SJSA1 (cell line): ENCODE measurements at regions not wholly inside any gene's neighbourhood (a gene's known extent, or its start where the extent isn't known, plus 50 kb on each side); places are given as distances from the start of the nearest gene placed in this dataset.
"Not testable (repeated sequence)": the region's sequence is repeated elsewhere in the genome, so short reads cannot be mapped to it uniquely, and the experiment has no call there.

ENCODE experiments used
- DNase-seq, 2 experiments: peaks; one replicate each; pipeline ENCODE4 v3.0.0-alpha.2; 2015 to 2020; ENCODE audit warnings: low spot score in 2 of 2, low read depth in 1 of 2
- H3K27ac ChIP-seq: fragments of 250-450 bp; sonication (Bioruptor Pico); 2 replicates; pipeline ENCODE4 v1.5.1; 2020; ENCODE audit warnings: mild to moderate bottlenecking, moderate library complexity
- H3K27me3 ChIP-seq: fragments of 250-450 bp; sonication (Bioruptor Pico); replicated peaks from 2 replicates; pipeline ENCODE4 v1.5.1; 2020; ENCODE audit warnings: mild to moderate bottlenecking, moderate library complexity
- H3K36me3 ChIP-seq: fragments of 250-450 bp; sonication (Bioruptor Pico); 2 replicates; pipeline ENCODE4 v1.5.1; 2020; ENCODE audit warnings: mild to moderate bottlenecking
- H3K4me1 ChIP-seq: fragments of 250-450 bp; sonication (Bioruptor Pico); replicated peaks from 2 replicates; pipeline ENCODE4 v1.6.1; 2021; ENCODE audit warnings: mild to moderate bottlenecking
- H3K4me3 ChIP-seq: fragments of 250-450 bp; sonication (Bioruptor Pico); 2 replicates; pipeline ENCODE4 v1.5.1; 2020; ENCODE audit warnings: mild to moderate bottlenecking
- H3K9me3 ChIP-seq: fragments of 250-450 bp; sonication (Bioruptor Pico); replicated peaks from 2 replicates; pipeline ENCODE4 v1.5.1; 2020; ENCODE audit warnings: mild to moderate bottlenecking

DNA sequence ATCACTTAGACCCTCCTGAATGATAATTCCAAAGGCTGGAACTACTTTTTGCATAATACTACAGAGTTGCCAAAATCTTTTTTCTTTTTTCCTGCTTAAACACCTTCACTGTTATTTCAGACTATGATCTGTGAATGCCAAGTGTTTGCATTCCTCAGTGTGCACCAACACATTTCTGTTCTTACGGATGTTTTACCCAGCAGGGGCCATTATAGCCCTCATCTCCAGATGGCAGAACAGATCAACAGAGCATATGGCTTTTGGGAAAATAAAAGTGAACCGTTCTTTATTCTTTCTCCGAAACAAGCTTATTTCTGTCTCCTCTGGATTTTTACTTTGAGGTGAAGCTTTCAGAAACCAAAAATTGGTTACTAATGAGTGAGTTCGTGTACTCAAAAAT is 1226.6 kb upstream of the FAM98A start:
- peaks cover 3% of the 10 kb centered on the region; the same call in 1 of the 2 replicates for H3K9me3 ChIP-seq
- H3K4me3 ChIP-seq = no peak overlapping the region
- H3K27me3 ChIP-seq = no peaks in the 10 kb centered on the region
- no peaks in the 10 kb centered on the region for H3K4me1 ChIP-seq
- H3K27ac ChIP-seq = no peak overlapping the region
- no peaks in the 10 kb centered on the region for H3K36me3 ChIP-seq
- DNase-seq = no peak

GRCh38 chr2:34822616-34823015 is 1223.5 kb upstream of the FAM98A start:
- Histone ChIP-seq H3K27me3 (no peaks in the 10 kb centered on the region), H3K4me3 (no peak overlapping the region), H3K9me3 (peaks cover 3% of the 10 kb centered on the region; the same call in 1 of the 2 replicates), H3K4me1 (no peaks in the 10 kb centered on the region), H3K36me3 (no peaks in the 10 kb centered on the region), H3K27ac (no peak overlapping the region)
- DNase-seq = no peak

- no peaks in the 10 kb centered on the region for H3K27me3 ChIP-seq
- H3K36me3 ChIP-seq = no peaks in the 10 kb centered on the region
- H3K4me1 ChIP-seq = no peaks in the 10 kb centered on the region
- H3K4me3 ChIP-seq = no peak overlapping the region
- no peak overlapping the region for H3K27ac ChIP-seq
- H3K9me3 ChIP-seq = no peaks in the 10 kb centered on the region
- DNase-seq = no peak
Observed at GRCh38 chr2:34815052-34815741, 1216.1 kb upstream of the FAM98A start.

DNA sequence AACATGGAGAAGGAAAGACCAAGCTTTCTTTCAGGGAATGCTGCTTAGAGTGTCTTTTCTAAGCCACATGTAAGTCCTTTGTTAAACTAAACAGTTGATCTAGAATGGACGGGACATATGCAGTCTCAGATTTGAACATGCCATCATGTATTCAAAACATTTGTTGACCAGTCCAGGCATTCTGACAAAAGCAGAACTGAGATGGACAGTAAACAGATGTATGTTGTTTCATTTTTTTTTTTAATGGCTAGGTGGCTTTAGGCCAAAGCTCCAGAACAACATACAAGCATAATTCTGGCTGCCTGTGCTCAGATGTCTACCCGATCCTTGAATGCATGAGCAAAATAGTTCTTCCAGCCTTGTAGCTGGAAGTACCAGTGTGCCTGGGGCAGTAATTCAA is 1211.4 kb upstream of the FAM98A start:
- no peaks in the 10 kb centered on the region for H3K27me3 ChIP-seq
- no peak for DNase-seq

GRCh38 chr2:34808426-34808825 is 1209.3 kb upstream of the FAM98A start:
- H3K27me3 ChIP-seq = no peaks in the 10 kb centered on the region
- no peaks in the 10 kb centered on the region for H3K36me3 ChIP-seq
- H3K9me3 ChIP-seq = no peaks in the 10 kb centered on the region
- no peak overlapping the region for H3K4me3 ChIP-seq
- H3K4me1 ChIP-seq = no peaks in the 10 kb centered on the region
- no peak for DNase-seq
- H3K27ac ChIP-seq = no peak overlapping the region

More for the DNA sequence above, 1211.4 kb upstream of the FAM98A start:
- H3K4me1 ChIP-seq = no peaks in the 10 kb centered on the region
- H3K36me3 ChIP-seq = no peaks in the 10 kb centered on the region
- no peak overlapping the region for H3K27ac ChIP-seq
- no peak overlapping the region for H3K4me3 ChIP-seq
- no peaks in the 10 kb centered on the region for H3K9me3 ChIP-seq

DNA sequence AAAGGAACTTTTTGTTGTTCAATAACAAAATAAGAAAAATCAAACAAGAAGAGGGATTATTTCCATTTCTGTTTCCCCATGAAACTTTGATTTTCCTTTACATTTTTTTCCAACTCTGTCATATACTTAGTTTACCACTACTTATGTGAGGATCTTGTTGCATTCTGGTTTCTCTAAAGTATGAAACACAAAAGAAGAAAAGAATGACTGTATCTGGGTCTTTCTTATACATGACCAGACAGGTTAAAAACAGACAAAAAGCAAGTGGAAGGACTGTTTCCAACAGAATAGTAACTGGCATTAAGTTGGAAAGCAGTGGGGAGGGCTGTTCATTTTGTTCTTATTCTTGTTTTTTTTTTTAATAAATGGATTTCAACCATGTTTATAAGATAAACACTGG is 1207.8 kb upstream of the FAM98A start:
- DNase-seq = no peak
- no peak overlapping the region for H3K4me3 ChIP-seq
- no peaks in the 10 kb centered on the region for H3K36me3 ChIP-seq
- H3K4me1 ChIP-seq = no peaks in the 10 kb centered on the region
- H3K27ac ChIP-seq = no peak overlapping the region
- H3K27me3 ChIP-seq = no peaks in the 10 kb centered on the region
- H3K9me3 ChIP-seq = no peaks in the 10 kb centered on the region

DNA sequence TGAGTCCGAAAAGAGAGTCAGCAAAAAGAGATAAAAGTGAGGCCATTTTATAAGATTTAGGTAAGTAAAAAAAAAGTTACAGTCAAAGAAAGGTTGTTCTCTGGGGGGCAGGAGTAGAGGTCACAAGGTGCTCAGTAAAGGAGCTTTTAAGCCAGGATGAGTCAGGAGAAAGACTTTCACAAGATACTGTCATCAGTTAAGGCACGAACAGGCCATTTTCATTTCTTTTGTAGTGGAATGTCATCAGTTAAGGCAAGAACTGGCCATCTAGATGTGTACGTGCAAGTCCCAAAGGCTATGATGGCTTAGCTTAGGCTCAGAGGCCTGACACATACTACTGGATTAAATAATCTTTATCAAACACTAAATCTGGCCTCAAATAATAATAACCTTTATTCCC is 1207.3 kb upstream of the FAM98A start:
- Histone ChIP-seq H3K27me3 (no peaks in the 10 kb centered on the region), H3K4me1 (no peaks in the 10 kb centered on the region), H3K9me3 (no peaks in the 10 kb centered on the region), H3K36me3 (no peaks in the 10 kb centered on the region), H3K4me3 (no peak overlapping the region), H3K27ac (no peak overlapping the region)
- DNase-seq = no peak

GRCh38 chr2:34799556-34799955 is 1200.5 kb upstream of the FAM98A start:
- Histone ChIP-seq H3K27ac (no peak overlapping the region), H3K4me3 (no peak overlapping the region), H3K36me3 (no peaks in the 10 kb centered on the region), H3K9me3 (no peaks in the 10 kb centered on the region; the same call in 1 of the 2 replicates), H3K27me3 (no peaks in the 10 kb centered on the region), H3K4me1 (no peaks in the 10 kb centered on the region)
- no peak for DNase-seq

DNA sequence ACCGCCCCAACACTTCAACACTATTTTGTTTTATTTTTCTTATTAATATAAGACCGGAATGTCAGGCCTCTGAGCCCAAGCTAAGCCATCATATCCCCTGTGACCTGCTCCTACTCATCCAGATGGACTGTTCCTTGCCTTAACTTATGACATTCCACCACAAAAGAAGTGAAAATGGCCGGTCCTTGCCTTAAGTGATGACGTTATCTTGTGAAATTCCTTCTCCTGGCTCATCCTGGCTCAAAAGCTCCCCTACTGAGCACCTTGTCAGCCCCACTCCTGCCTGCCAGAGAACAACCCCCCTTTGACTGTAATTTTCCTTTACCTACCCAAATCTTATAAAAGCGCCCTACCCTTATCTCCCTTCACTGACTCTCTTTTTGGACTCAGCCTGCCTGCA is 1196.5 kb upstream of the FAM98A start:
- not testable (repeated sequence) for H3K4me3 ChIP-seq, H3K9me3 ChIP-seq, H3K27ac ChIP-seq

GRCh38 chr2:34789169-34789568 is 1190.1 kb upstream of the FAM98A start:
- Histone ChIP-seq H3K4me3 (no peak overlapping the region), H3K4me1 (no peaks in the 10 kb centered on the region), H3K27me3 (no peaks in the 10 kb centered on the region), H3K9me3 (no peaks in the 10 kb centered on the region; the same call in 1 of the 2 replicates), H3K36me3 (no peaks in the 10 kb centered on the region), H3K27ac (no peak overlapping the region)
- DNase-seq = no peak

More for the DNA sequence above, 1196.5 kb upstream of the FAM98A start:
- H3K4me1 ChIP-seq, H3K36me3 ChIP-seq, DNase-seq, H3K27me3 ChIP-seq: not testable (repeated sequence)

DNA sequence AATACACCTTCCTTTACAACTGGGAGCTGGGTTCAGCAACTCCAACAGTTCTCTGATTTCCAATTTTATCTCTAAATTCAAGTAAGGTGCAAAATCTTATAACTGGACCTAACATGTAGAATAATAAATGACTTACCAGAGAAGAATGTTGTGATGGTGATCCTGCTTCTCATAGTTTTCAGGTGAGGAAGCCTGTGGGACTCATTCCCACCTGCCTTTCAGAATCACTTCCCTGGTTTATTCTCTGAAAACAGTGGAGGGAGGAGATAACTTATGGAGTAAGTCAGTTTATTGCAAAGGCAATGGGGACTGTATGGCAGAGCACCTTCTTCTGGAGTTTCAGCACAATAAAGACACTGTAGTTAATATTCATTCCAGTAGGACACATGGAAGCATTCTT is 1188.2 kb upstream of the FAM98A start:
- no peaks in the 10 kb centered on the region for H3K27me3 ChIP-seq
- H3K4me1 ChIP-seq = no peaks in the 10 kb centered on the region
- no peak for DNase-seq
- peaks cover 5% of the 10 kb centered on the region for H3K9me3 ChIP-seq
- no peak overlapping the region for H3K27ac ChIP-seq
- no peaks in the 10 kb centered on the region for H3K36me3 ChIP-seq
- no peak overlapping the region for H3K4me3 ChIP-seq

DNA sequence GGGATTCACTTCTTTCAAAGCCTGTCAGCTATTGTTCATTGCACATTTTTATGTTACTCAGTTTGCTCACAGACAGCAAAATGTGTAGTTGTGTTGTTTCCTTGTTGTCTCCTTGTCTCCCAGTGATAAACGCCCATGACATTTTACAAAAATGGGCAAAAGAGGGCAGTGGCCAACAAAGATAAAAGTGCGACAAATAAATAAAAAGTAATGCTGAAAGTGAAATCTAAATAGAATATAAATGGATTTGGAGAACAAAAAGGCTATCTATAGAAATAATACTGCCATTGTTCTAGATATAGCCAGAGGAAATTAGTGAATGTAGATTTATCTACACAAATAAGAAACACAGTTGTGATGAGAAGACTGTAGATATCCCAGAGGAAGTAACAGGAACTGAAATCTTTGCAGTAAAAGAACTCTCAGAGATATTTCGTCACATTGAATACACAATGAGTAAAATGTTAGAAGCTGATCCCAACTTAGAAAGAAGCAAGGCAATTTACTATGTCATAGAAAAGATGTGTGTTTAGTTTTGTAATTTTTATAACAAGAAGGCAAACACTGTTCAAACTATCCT is 1186.2 kb upstream of the FAM98A start:
- no peaks in the 10 kb centered on the region for H3K27me3 ChIP-seq
- no peak for DNase-seq
- no peaks in the 10 kb centered on the region for H3K4me1 ChIP-seq
- no peak overlapping the region for H3K27ac ChIP-seq
- H3K9me3 ChIP-seq = peaks cover 10% of the 10 kb centered on the region
- no peaks in the 10 kb centered on the region for H3K36me3 ChIP-seq
- no peak overlapping the region for H3K4me3 ChIP-seq

DNA sequence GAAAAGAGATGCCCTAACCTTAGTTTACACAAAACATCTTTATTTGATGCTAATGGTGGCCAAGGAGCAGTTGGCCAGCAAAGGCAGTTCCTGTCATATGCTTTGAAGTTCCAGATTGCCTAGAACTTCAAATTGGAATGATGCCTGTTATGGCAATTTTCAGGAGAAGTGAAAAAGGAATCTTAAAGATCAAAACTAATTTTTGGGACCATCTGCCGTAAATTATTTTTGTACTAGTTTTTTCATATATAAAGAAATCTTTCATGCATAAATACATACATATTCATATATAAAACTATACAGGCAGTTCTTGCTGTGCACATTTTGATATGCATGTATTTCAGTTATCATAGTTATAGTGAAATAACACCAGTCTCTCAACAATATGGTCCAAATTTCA is 1185.6 kb upstream of the FAM98A start:
- H3K4me1 ChIP-seq = no peaks in the 10 kb centered on the region
- no peak overlapping the region for H3K27ac ChIP-seq
- H3K9me3 ChIP-seq = peaks cover 10% of the 10 kb centered on the region
- no peak for DNase-seq
- no peaks in the 10 kb centered on the region for H3K36me3 ChIP-seq
- H3K27me3 ChIP-seq = no peaks in the 10 kb centered on the region
- no peak overlapping the region for H3K4me3 ChIP-seq

GRCh38 chr2:34750742-34751141 is 1151.6 kb upstream of the FAM98A start:
- H3K9me3 ChIP-seq, H3K4me3 ChIP-seq, H3K4me1 ChIP-seq, DNase-seq, H3K36me3 ChIP-seq, H3K27ac ChIP-seq, H3K27me3 ChIP-seq: not testable (repeated sequence)

GRCh38 chr2:34747643-34748042 is 1148.5 kb upstream of the FAM98A start:
- no peaks in the 10 kb centered on the region for H3K27me3 ChIP-seq
- H3K36me3 ChIP-seq = no peaks in the 10 kb centered on the region
- no peak overlapping the region for H3K4me3 ChIP-seq
- no peaks in the 10 kb centered on the region for H3K4me1 ChIP-seq
- H3K27ac ChIP-seq = no peak overlapping the region
- H3K9me3 ChIP-seq = no peaks in the 10 kb centered on the region
- no peak for DNase-seq
